Heart right ventricle (tissue), 16 donors: ENCODE measurements at regions not wholly inside any gene's neighbourhood (a gene's known extent, or its start where the extent isn't known, plus 50 kb on each side); places are given as distances from the start of the nearest gene placed in this dataset.

Experiments used
- ATAC-seq, 8 donors: fragments of 200-7000 bp; cut with Tn5 transposase; one replicate each; pipeline ENCODE4 v1.9.1; 2020; ENCODE audit warnings: mild to moderate bottlenecking in 8 of 8, moderate library complexity in 8 of 8, moderate number of reproducible peaks in 1 of 8
- DNase-seq, 2 donors: peaks; one replicate each; pipeline ENCODE4 v3.0.0-alpha.2; 2020
- H3K27ac ChIP-seq, 10 donors: fragments of 200-600 bp; sonication (generic) in 2 of 10; one replicate each; pipeline versions ENCODE4 v1.5.0 to v1.8.0; 2020 to 2022; ENCODE audit warnings: mild to moderate bottlenecking in 3 of 10
- H3K27me3 ChIP-seq, 7 donors: fragments of 200-600 bp; one replicate each; pipeline ENCODE4 v1.8.0; 2021 to 2022; ENCODE audit warnings: mild to moderate bottlenecking in 2 of 7
- H3K36me3 ChIP-seq, 9 donors: fragments of 200-600 bp; sonication (generic) in 1 of 9; one replicate each; pipeline versions ENCODE4 v1.5.0 to v1.8.0; 2020 to 2022; ENCODE audit warnings: mild to moderate bottlenecking in 2 of 9
- H3K4me1 ChIP-seq, 9 donors: fragments of 200-600 bp; sonication (generic) in 1 of 9; one replicate each; pipeline versions ENCODE4 v1.5.0 to v1.8.0; 2020 to 2022; ENCODE audit warnings: mild to moderate bottlenecking in 4 of 9
- H3K4me3 ChIP-seq, 10 donors: fragments of 200-600 bp; sonication (generic) in 2 of 10; one replicate each; pipeline versions ENCODE4 v1.5.0 to v1.8.0; 2020 to 2022; ENCODE audit warnings: mild to moderate bottlenecking in 7 of 10, moderate library complexity in 2 of 10
- H3K9me3 ChIP-seq, 11 donors: fragments of 200-600 bp in 10 of 11; sonication (generic) in 2 of 11; one replicate each; pipeline versions ENCODE4 v1.5.0 to v1.8.0; 2013 to 2022; ENCODE audit warnings: mild to moderate bottlenecking in 2 of 11, control low read depth in 1 of 11, moderate library complexity in 1 of 11
- CTCF ChIP-seq, 9 donors: fragments of 200-600 bp; sonication (generic) in 2 of 9; IDR thresholded peaks; one replicate each; pipeline versions ENCODE4 v1.5.0 to v1.8.0; 2021 to 2022; ENCODE audit warnings: antibody characterized with exemption in 9 of 9, mild to moderate bottlenecking in 5 of 9, moderate library complexity in 1 of 9
- WGBS, 2 donors: extraction: QIAGEN DNeasy Blood & Tissue Kit; methylation state at CpG; one replicate each; pipeline ENCODE4 v1.1.7; 2013; ENCODE audit warnings: inconsistent platforms in 1 of 2; 5-methylcytosine and 5-hydroxymethylcytosine counted together
- intact Hi-C, 10 donors: fragments of 100-400 bp; cut with DNase I; formaldehyde crosslinking; loops; one replicate each; pipeline versions ENCODE4 v1.11.1 to v1.14.2; 2022
- donor health status: Arrhythmogenic right ventricular cardiomyopathy.
- donor health status: ischemic (EF 13 %, LVEDD 7.1; RV severe dilation, severe dysfunction).
- donor health status: healthy with polysubstance abuse.
- donor health status: DM: no; HTN: yes; CAD: no.
- donor health status: DM: no; HTN: no; CAD: no.
- donor health status: ischemic (EF 25% LVEDD 6.9; RV normal size, moderate dysfunction).
- donor health status: ischemic (EF 25% LVEDD 5.7; RV mildly dilated, moderate dysfunction).
- donor health status: healthy.
- donor health status: DM: yes; HTN: yes; CAD: no.
- donor health status: Ischemic cardiomyopathy.
- donor health status: ischemic (EF 35%, LVEDD 5.7; RV mildly dilated, moderate dysfunction).
- donor health status: nonischemic (EF 11% LVEDD 7.7; RV severe dilation, severe dysfunction).
- donor health status: DM: yes; HTN: yes; CAD: no.
- donor health status: PGD.
- donor health status: ischemic (EF 29% LVEDD 5.4; RV normal size, mild dysfunction).
- donor health status: nonischemic (EF 23%, LVEDD 6.1; RV moderate dilation, normal function).

DNA sequence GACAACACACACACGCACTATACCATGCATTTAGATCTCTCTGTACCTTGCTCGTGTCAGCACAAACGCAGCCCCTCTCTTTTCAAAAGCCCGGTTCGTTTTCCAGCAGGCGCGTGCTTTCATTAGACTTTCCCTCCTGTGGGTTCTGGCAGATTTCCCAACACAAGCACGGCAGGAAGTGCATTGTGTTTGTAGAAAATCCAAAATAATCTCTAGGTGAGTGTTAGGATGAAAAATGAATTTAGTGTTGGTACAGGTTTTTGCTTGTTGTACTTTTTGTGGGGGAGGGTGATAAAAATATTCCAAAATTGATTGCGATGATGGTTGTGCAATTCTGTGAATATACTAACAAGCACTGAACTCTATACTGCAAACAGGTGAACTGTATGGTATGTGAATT lies 54.1 kb upstream of the POFUT2 start:
- H3K9me3 ChIP-seq = peaks cover 0 to 3% (median 0%) of the 10 kb centered on the region in 11 donors
- no peak overlapping the region for H3K4me3 ChIP-seq
- peaks cover 0 to 23% (median 0%) of the 10 kb centered on the region in 9 donors for H3K4me1 ChIP-seq
- ATAC-seq (peak in 2 of 8 donors; percentile 25 to 38), DNase-seq (no peak)
- H3K27me3 ChIP-seq = no peaks in the 10 kb centered on the region
- intact Hi-C loops = no loop called here
- WGBS, 2 donors = 55 to 56% methylated on average over 9 of the region's 9 CpGs
- no peak for TF ChIP-seq CTCF (IDR thresholded peaks at IDR 0.05)
- no peak overlapping the region for H3K27ac ChIP-seq
- no peaks in the 10 kb centered on the region for H3K36me3 ChIP-seq

DNA sequence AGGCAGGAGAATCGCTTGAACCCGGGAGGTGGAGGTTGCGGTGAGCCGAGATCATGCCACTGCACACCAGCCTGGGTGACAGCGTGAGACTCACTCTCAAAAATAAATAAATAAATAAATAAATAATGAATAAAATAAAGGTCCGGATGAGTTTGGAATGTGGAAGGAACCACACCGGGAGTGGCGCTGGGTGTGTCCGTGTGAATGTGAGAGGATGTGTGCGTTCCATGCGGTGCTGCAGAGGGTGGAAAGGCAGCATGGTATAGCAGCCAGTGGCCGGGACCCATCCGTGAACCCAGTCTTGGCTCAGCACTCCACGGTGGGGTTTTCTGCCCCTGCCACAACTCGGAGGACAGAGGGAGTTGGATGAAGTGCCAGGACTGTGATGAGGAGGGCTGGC lies 56.2 kb upstream of the POFUT2 start:
- no peak for TF ChIP-seq CTCF (IDR thresholded peaks at IDR 0.05)
- Histone ChIP-seq H3K36me3 (no peaks in the 10 kb centered on the region), H3K4me1 (peaks cover 0 to 35% (median 12%) of the 10 kb centered on the region in 9 donors), H3K9me3 (peaks cover 0 to 3% (median 0%) of the 10 kb centered on the region in 11 donors), H3K4me3 (no peak overlapping the region), H3K27ac (no peak overlapping the region), H3K27me3 (no peaks in the 10 kb centered on the region)
- DNase-seq (no peak), ATAC-seq (no peak)
- intact Hi-C loops = no loop called here
- WGBS, 2 donors = 91 to 95% methylated on average over 15 of the region's 15 CpGs

GRCh38 chr21:45344576-45344975 lies 56.9 kb upstream of the POFUT2 start:
- Histone ChIP-seq H3K27ac (peak overlapping the region in 1 of 10 donors; percentile 17), H3K27me3 (no peaks in the 10 kb centered on the region), H3K4me3 (no peak overlapping the region), H3K9me3 (peaks cover 0 to 3% (median 0%) of the 10 kb centered on the region in 11 donors), H3K4me1 (peaks cover 0 to 38% (median 18%) of the 10 kb centered on the region in 9 donors), H3K36me3 (no peaks in the 10 kb centered on the region)
- 92 to 93% methylated on average over 21 of the region's 21 CpGs for WGBS, 2 donors
- DNase-seq (no peak), ATAC-seq (no peak)
- intact Hi-C loops = no loop called here
- TF ChIP-seq CTCF (IDR thresholded peaks at IDR 0.05) = no peak

- Histone ChIP-seq H3K4me3 (no peak overlapping the region), H3K36me3 (no peaks in the 10 kb centered on the region), H3K27me3 (no peaks in the 10 kb centered on the region), H3K4me1 (peaks cover 11 to 49% (median 40%) of the 10 kb centered on the region in 9 donors), H3K27ac (peak overlapping the region in 2 of 10 donors; percentile 31 to 81), H3K9me3 (peaks cover 0 to 3% (median 0%) of the 10 kb centered on the region in 11 donors)
- ATAC-seq = no peak
- intact Hi-C loops = loop anchor here in 1 of 10 donors (5.0 kb wide), 1 partner anchor 35 kb away; no protein-coding TSS in a partner anchor
- peak in 1 of 2 donors; percentile 11 for DNase-seq
- 65 to 71% methylated on average over 31 of the region's 31 CpGs for WGBS, 2 donors
- TF ChIP-seq CTCF (IDR thresholded peaks at IDR 0.05) = no peak
Measured at GRCh38 chr21:45347048-45347711, 57.8 kb upstream of the COL18A1 start.
